GM19193 (cell line): ENCODE measurements at regions not wholly inside any gene's neighbourhood (a gene's known extent, or its start where the extent isn't known, plus 50 kb on each side); places are given as distances from the start of the nearest gene placed in this dataset.

Experiments used
- POLR2A ChIP-seq: IDR thresholded peaks from 4 replicates; pipeline ENCODE4 v1.6.1; 2011; ENCODE audit not compliant: insufficient read depth, insufficient read length; ENCODE audit errors: extremely low read depth

- TF ChIP-seq POLR2A, result no peak
Measured at GRCh38 chr4:116243431-116243830, 841.9 kb downstream of the TRAM1L1 start.

GRCh38 chr4:116233971-116234370 lies 851.4 kb downstream of the TRAM1L1 start:
- TF ChIP-seq POLR2A, result no peak

- no peak for TF ChIP-seq POLR2A
Measured at GRCh38 chr4:116229420-116229819, 856.0 kb downstream of the TRAM1L1 start.

GRCh38 chr4:116223040-116223732 lies 862.2 kb downstream of the TRAM1L1 start:
- TF ChIP-seq POLR2A, result no peak

- TF ChIP-seq POLR2A, result no peak
Measured at GRCh38 chr4:116217781-116218180, 867.6 kb downstream of the TRAM1L1 start.

GRCh38 chr4:116215622-116216021 lies 869.8 kb downstream of the TRAM1L1 start:
- TF ChIP-seq POLR2A, result no peak

- no peak for TF ChIP-seq POLR2A
Measured at GRCh38 chr4:116202524-116202923, 882.9 kb downstream of the TRAM1L1 start.

GRCh38 chr4:116197317-116197809 lies 888.0 kb downstream of the TRAM1L1 start:
- TF ChIP-seq POLR2A, result no peak

- no peak for TF ChIP-seq POLR2A
Measured at GRCh38 chr4:116183241-116183640, 902.1 kb downstream of the TRAM1L1 start.

- no peak for TF ChIP-seq POLR2A
Measured at GRCh38 chr4:116180157-116180601, 905.2 kb downstream of the TRAM1L1 start.

- no peak for TF ChIP-seq POLR2A
Measured at GRCh38 chr4:116150152-116150551, 935.2 kb downstream of the TRAM1L1 start.

GRCh38 chr4:116143198-116143597 lies 942.2 kb downstream of the TRAM1L1 start:
- no peak for TF ChIP-seq POLR2A

- no peak for TF ChIP-seq POLR2A
Measured at GRCh38 chr4:116132946-116133345, 952.4 kb downstream of the TRAM1L1 start.

GRCh38 chr4:116126794-116127193 lies 958.6 kb downstream of the TRAM1L1 start:
- no peak for TF ChIP-seq POLR2A

- no peak for TF ChIP-seq POLR2A
Measured at GRCh38 chr4:116122124-116122523, 963.3 kb downstream of the TRAM1L1 start.

GRCh38 chr4:116118221-116118620 lies 967.2 kb downstream of the TRAM1L1 start:
- TF ChIP-seq POLR2A, result no peak
